ENCODE measurements at regions not wholly inside any gene's neighbourhood (a gene's known extent, or its start where the extent isn't known, plus 50 kb on each side); places are given as distances from the start of the nearest gene placed in this dataset.

DNA sequence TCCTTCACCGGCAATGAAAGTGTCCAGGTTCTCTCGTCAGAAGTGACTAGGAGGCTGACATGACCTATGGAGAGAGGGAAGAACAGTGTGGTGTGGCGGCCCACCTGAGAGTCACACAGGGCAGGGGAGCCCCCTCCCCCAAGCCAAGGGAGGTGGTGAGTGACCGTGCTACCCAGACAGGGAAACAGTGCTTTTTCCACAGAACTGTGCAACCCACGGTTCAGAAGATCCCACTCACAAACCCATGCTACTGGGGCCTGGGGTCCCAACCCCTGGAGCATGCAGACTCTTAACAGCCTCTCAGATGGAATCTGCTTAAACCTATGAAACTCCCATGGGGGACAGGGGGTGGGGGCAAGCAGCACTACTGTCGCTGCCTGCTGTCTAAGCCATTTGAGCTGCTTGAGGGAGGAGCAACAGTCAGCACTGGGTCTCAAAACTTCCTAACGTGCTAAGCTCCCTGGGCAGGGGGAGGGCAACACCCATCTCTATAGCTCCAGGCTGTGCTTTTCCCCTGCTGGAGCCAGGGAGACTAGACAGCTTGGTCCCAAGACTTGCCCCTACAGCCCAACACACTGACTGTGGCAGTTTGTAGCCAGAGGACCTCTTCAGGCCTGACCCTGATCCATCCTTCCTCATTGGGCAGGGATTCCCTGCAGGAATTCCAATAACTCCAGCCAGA lies 850.4 kb upstream of the AADAT start:
- H4K91ac ChIP-seq (replicated peaks; ENCODE audit: insufficient read length, low read length) = no peak overlapping the region
- H3K79me1 ChIP-seq (ENCODE audit: low read depth, low read length) = no peaks in the 10 kb centered on the region
- no peak overlapping the region for H2BK20ac ChIP-seq (ENCODE audit: low read length)
- H3K4me3 ChIP-seq (ENCODE audit: extremely low read depth in 1 of 4, insufficient read depth in 2 of 4, low read depth in 3 of 4, low read length in 4 of 4) = no peak overlapping the region
- no peak overlapping the region for H3K23ac ChIP-seq (ENCODE audit: insufficient read length)
- H3K4me2 ChIP-seq (ENCODE audit: insufficient read depth in 1 of 2, low read depth in 2 of 2, low read length in 2 of 2) = no peak overlapping the region
- H3K36me3 ChIP-seq (ENCODE audit: control insufficient read depth in 2 of 4, insufficient read depth in 4 of 4, low read length in 3 of 4) = no peaks in the 10 kb centered on the region
- no peak overlapping the region for H2BK15ac ChIP-seq (ENCODE audit: low read length)
- 85% methylated on average over 6 of the region's 7 CpGs; no CpG with 5 or more reads in 1 of the 2 experiments for WGBS, 2 experiments (ENCODE audit: extremely low coverage in 1 of 2, insufficient coverage in 1 of 2, insufficient read length in 1 of 2, insufficient replicate concordance in 2 of 2, low coverage in 1 of 2, low lambda C conversion rate in 2 of 2, missing lambda C conversion rate in 1 of 2)
- H4K5ac ChIP-seq (ENCODE audit: insufficient read length, low read depth, low read length) = no peak overlapping the region
- H2BK5ac ChIP-seq (ENCODE audit: low read depth, low read length) = no peak overlapping the region
- no peak overlapping the region for H3K27ac ChIP-seq (ENCODE audit: low read depth, low read length)
- no peaks in the 10 kb centered on the region for H3K9me3 ChIP-seq (ENCODE audit: insufficient read depth in 2 of 2, low read depth in 1 of 2, low read length in 1 of 2)
- no peak overlapping the region for H3K14ac ChIP-seq (ENCODE audit: insufficient read length)
- no peaks in the 10 kb centered on the region for H3K23me2 ChIP-seq (ENCODE audit: low read depth, low read length)
- no peak for DNase-seq (ENCODE audit: low read depth in 1 of 2, low spot score in 2 of 2)
- no peaks in the 10 kb centered on the region for H3K4me1 ChIP-seq (replicated peaks in 1 of 4; ENCODE audit: control insufficient read depth in 3 of 4, insufficient read depth in 4 of 4, low read length in 3 of 4)
- H3K4ac ChIP-seq (replicated peaks; ENCODE audit: insufficient read length, low read depth, low read length) = no peak overlapping the region
- H4K20me1 ChIP-seq (replicated peaks in 1 of 2; ENCODE audit: control insufficient read depth in 1 of 2, insufficient read depth in 2 of 2, low read length in 2 of 2) = no peaks in the 10 kb centered on the region
- ChIA-PET POLR2A (ENCODE audit: partially characterized antibody) (no interaction called here), CTCF (ENCODE audit: partially characterized antibody) (interaction anchor here (0.6 kb wide), 1 partner anchor 427 kb away, joined by 3 read pairs; no protein-coding TSS in a partner anchor)
- H2AK5ac ChIP-seq (ENCODE audit: low read depth, low read length) = no peak overlapping the region
- no peak overlapping the region for H2BK120ac ChIP-seq (replicated peaks; ENCODE audit: low read depth, low read length)
- H3K18ac ChIP-seq (ENCODE audit: extremely low read depth, low read length) = no peak overlapping the region
- no peak overlapping the region for H2BK12ac ChIP-seq (ENCODE audit: low read depth, low read length)
- no peak overlapping the region for H3K56ac ChIP-seq (replicated peaks; ENCODE audit: insufficient read length, low read depth, low read length)
- H3K9ac ChIP-seq (replicated peaks in 1 of 4; ENCODE audit: extremely low read depth in 1 of 4, low read depth in 3 of 4, low read length in 3 of 4) = no peak overlapping the region
- no peaks in the 10 kb centered on the region for H3K79me2 ChIP-seq (ENCODE audit: control insufficient read depth in 1 of 2, insufficient read depth in 2 of 2, low read length in 2 of 2)
- no peak overlapping the region for H4K8ac ChIP-seq (ENCODE audit: extremely low read depth, insufficient read depth, low read length)
- no peak overlapping the region for H2AFZ ChIP-seq (ENCODE audit: low read length)
- FAIRE-seq = no peak
- no peaks in the 10 kb centered on the region for H3K27me3 ChIP-seq (replicated peaks in 1 of 4; ENCODE audit: control insufficient read depth in 3 of 4, extremely low read depth in 1 of 4, insufficient read depth in 3 of 4, low read length in 3 of 4)
- TF ChIP-seq SP2 (IDR thresholded peaks at IDR 0.05; ENCODE audit: low read length) = no peak
- TF ChIP-seq HDAC6 (IDR thresholded peaks at IDR 0.05; ENCODE audit: low read depth, low read length) = no peak
- no peak for TF ChIP-seq NRF1 (IDR thresholded peaks at IDR 0.05; ENCODE audit: low read depth, low read length)
- no peak for TF ChIP-seq SAP30 (IDR thresholded peaks at IDR 0.05; ENCODE audit: insufficient read depth, insufficient replicate concordance, low read length)
- no peak for TF ChIP-seq KDM4A (IDR thresholded peaks at IDR 0.05; ENCODE audit: low read depth, low read length, severe bottlenecking)
- no peak for TF ChIP-seq YY1 (IDR thresholded peaks at IDR 0.05; ENCODE audit: low read depth, low read length)
- no peak for TF ChIP-seq FOSL1 (IDR thresholded peaks at IDR 0.05; ENCODE audit: insufficient read depth, low read depth, low read length)
- no peak for TF ChIP-seq RFX5 (IDR thresholded peaks at IDR 0.05; ENCODE audit: borderline replicate concordance, low read depth, low read length)
- TF ChIP-seq TAF7 (optimal IDR thresholded peaks at IDR 0.05; ENCODE audit: borderline replicate concordance, low read depth, low read length) = no peak
- TF ChIP-seq GABPA (IDR thresholded peaks at IDR 0.05; ENCODE audit: borderline replicate concordance, insufficient read depth, low read length) = no peak
- no peak for TF ChIP-seq CTBP2 (IDR thresholded peaks at IDR 0.05; ENCODE audit: borderline replicate concordance, insufficient read depth, insufficient read length, low read length)
- no peak for TF ChIP-seq EGR1 (IDR thresholded peaks at IDR 0.05; ENCODE audit: borderline replicate concordance, low read depth, low read length)
- TF ChIP-seq SIRT6 (IDR thresholded peaks at IDR 0.05; ENCODE audit: low read length) = no peak
